Upper lobe of right lung (tissue), 1 donor: ENCODE measurements at regions not wholly inside any gene's neighbourhood (a gene's known extent, or its start where the extent isn't known, plus 50 kb on each side); places are given as distances from the start of the nearest gene placed in this dataset.

Source experiments
- ATAC-seq: fragments of 200-7000 bp; cut with Tn5 transposase; one replicate; pipeline ENCODE4 v1.9.1; 2020; ENCODE audit warnings: mild to moderate bottlenecking, moderate library complexity
- DNase-seq: peaks from one replicate; pipeline ENCODE4 v3.0.0-alpha.2; 2020
- H3K27ac ChIP-seq: fragments of 200-600 bp; one replicate; pipeline ENCODE4 v1.8.0; 2022
- H3K27me3 ChIP-seq: fragments of 200-600 bp; one replicate; pipeline ENCODE4 v1.8.0; 2022; ENCODE audit warnings: mild to moderate bottlenecking
- H3K36me3 ChIP-seq: fragments of 200-600 bp; one replicate; pipeline ENCODE4 v1.8.0; 2022
- H3K4me1 ChIP-seq: fragments of 200-600 bp; one replicate; pipeline ENCODE4 v1.8.0; 2022
- H3K4me3 ChIP-seq: fragments of 200-600 bp; one replicate; pipeline ENCODE4 v1.8.0; 2022; ENCODE audit warnings: mild to moderate bottlenecking
- H3K9me3 ChIP-seq: fragments of 200-600 bp; one replicate; pipeline ENCODE4 v1.8.0; 2022
- intact Hi-C: fragments of 100-400 bp; cut with DNase I; formaldehyde crosslinking; loops from one replicate; pipeline ENCODE4 v1.11.0; 2022
- TF ChIP-seq, protein P1 (sequence below): fragments of 200-600 bp; IDR thresholded peaks from one replicate; pipeline ENCODE4 v1.8.0; 2022; ENCODE audit warnings: antibody characterized with exemption
- donor health status: DM: no; HTN: yes; CAD: no; lungs with severe emphysema.

- Histone ChIP-seq H3K9me3 (no peaks in the 10 kb centered on the region), H3K27me3 (no peaks in the 10 kb centered on the region), H3K27ac (no peak overlapping the region), H3K36me3 (no peaks in the 10 kb centered on the region), H3K4me1 (no peaks in the 10 kb centered on the region), H3K4me3 (no peak overlapping the region)
- DNase-seq (no peak), ATAC-seq (no peak)
- intact Hi-C loops = no loop called here
- TF ChIP-seq, protein P1, sequence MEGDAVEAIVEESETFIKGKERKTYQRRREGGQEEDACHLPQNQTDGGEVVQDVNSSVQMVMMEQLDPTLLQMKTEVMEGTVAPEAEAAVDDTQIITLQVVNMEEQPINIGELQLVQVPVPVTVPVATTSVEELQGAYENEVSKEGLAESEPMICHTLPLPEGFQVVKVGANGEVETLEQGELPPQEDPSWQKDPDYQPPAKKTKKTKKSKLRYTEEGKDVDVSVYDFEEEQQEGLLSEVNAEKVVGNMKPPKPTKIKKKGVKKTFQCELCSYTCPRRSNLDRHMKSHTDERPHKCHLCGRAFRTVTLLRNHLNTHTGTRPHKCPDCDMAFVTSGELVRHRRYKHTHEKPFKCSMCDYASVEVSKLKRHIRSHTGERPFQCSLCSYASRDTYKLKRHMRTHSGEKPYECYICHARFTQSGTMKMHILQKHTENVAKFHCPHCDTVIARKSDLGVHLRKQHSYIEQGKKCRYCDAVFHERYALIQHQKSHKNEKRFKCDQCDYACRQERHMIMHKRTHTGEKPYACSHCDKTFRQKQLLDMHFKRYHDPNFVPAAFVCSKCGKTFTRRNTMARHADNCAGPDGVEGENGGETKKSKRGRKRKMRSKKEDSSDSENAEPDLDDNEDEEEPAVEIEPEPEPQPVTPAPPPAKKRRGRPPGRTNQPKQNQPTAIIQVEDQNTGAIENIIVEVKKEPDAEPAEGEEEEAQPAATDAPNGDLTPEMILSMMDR = no peak
These were observed 151.0 kb upstream of the NEBL start for GRCh38 chr10:21048068-21048467.

DNA sequence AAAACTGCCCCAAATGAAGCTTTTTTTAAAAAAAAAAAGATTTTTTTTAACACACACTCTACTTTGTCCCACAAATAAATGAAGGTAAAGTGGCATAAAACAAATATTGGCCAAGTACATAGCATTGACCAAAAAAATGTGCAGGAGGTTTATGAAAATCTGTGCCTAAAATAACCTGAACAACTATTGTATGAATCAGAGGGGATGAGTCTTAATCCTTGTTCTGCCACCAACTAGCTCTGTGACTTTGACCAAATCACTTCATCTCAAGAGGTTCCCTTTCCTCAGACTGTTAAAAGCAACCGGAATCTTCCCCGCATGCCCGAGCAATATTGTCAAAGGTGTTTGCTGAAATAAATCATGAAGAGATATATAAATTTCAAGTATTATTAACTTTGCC is 150.4 kb upstream of the NEBL start:
- Histone ChIP-seq H3K4me3 (no peak overlapping the region), H3K27ac (no peak overlapping the region), H3K27me3 (no peaks in the 10 kb centered on the region), H3K36me3 (no peaks in the 10 kb centered on the region), H3K4me1 (peaks cover under 1% of the 10 kb centered on the region), H3K9me3 (no peaks in the 10 kb centered on the region)
- intact Hi-C loops = no loop called here
- TF ChIP-seq, protein P1 = no peak
- DNase-seq (no peak), ATAC-seq (peak; percentile 28)

GRCh38 chr10:21047096-21047495 is 150.0 kb upstream of the NEBL start:
- DNase-seq (no peak), ATAC-seq (no peak)
- H3K36me3 ChIP-seq = no peaks in the 10 kb centered on the region
- no peaks in the 10 kb centered on the region for H3K9me3 ChIP-seq
- H3K27me3 ChIP-seq = no peaks in the 10 kb centered on the region
- TF ChIP-seq, protein P1 = no peak
- H3K4me3 ChIP-seq = no peak overlapping the region
- peaks cover 4% of the 10 kb centered on the region for H3K4me1 ChIP-seq
- no peak overlapping the region for H3K27ac ChIP-seq
- intact Hi-C loops = no loop called here

DNA sequence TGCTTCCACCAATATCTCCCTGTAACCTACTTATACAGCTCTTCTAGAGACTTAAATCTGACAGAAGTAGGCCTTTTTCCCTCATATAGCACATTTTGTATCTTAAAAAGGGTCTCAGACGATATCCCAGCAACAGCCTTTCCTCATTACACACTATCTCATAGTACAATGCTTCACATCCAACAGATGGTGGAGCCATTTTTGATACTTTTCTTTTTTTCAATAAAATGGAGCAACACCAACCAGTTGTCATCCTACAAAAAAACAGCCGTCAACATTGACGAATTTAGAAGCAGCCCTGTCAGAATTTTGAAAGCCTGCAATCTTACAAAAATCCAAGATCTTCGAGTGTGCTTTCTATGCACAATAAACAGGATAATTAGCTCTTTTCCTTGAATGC is 145.9 kb upstream of the NEBL start:
- peak overlapping the region; percentile 34 for H3K27ac ChIP-seq
- ATAC-seq (no peak), DNase-seq (no peak)
- H3K4me1 ChIP-seq = peaks cover 4% of the 10 kb centered on the region
- H3K9me3 ChIP-seq = no peaks in the 10 kb centered on the region
- no peaks in the 10 kb centered on the region for H3K36me3 ChIP-seq
- intact Hi-C loops = no loop called here
- no peaks in the 10 kb centered on the region for H3K27me3 ChIP-seq
- no peak overlapping the region for H3K4me3 ChIP-seq
- TF ChIP-seq, protein P1 = no peak

DNA sequence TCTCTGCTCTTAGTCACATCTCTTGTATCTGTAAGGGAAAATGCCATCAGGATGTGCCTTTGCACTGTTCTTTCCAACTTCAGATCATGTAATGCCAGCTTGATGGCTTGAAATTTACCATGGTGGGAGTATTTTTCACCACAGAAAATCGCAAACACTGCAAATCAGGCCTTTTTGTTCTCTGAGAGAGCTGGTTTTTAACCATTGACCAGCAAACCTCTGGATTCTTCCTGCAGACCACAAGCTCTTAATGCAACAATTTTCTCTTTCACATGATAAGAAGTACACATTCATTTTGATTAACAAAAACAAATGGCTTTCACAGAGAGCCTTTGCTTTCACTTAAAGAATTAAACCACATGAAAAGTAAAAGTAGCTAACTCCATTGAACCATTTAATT is 145.4 kb upstream of the NEBL start:
- no peak for DNase-seq
- no peaks in the 10 kb centered on the region for H3K9me3 ChIP-seq
- no peak overlapping the region for H3K4me3 ChIP-seq
- H3K27ac ChIP-seq = no peak overlapping the region
- intact Hi-C loops = no loop called here
- no peaks in the 10 kb centered on the region for H3K36me3 ChIP-seq
- no peaks in the 10 kb centered on the region for H3K27me3 ChIP-seq
- H3K4me1 ChIP-seq = peaks cover 4% of the 10 kb centered on the region
- no peak for ATAC-seq
- TF ChIP-seq, protein P1 = no peak

- intact Hi-C loops = no loop called here
- TF ChIP-seq, protein P1 = no peak
- Histone ChIP-seq H3K36me3 (no peaks in the 10 kb centered on the region), H3K4me1 (peaks cover 4% of the 10 kb centered on the region), H3K9me3 (no peaks in the 10 kb centered on the region), H3K27ac (no peak overlapping the region), H3K27me3 (no peaks in the 10 kb centered on the region), H3K4me3 (no peak overlapping the region)
- ATAC-seq (no peak), DNase-seq (no peak)
These were observed 144.8 kb upstream of the NEBL start for GRCh38 chr10:21041763-21042458.
